AG10803 (cell line): ENCODE measurements at regions not wholly inside any gene's neighbourhood (a gene's known extent, or its start where the extent isn't known, plus 50 kb on each side); places are given as distances from the start of the nearest gene placed in this dataset.
A peak's percentile ranks its signal among the peaks of the same experiment; 100 is the strongest.

ENCODE experiments used
- DNase-seq: peaks from one replicate; pipeline ENCODE4 v3.0.0; 2010; ENCODE audit warnings: low read depth
- H3K4me3 ChIP-seq: 2 replicates; pipeline ENCODE4 v1.5.1; 2011; ENCODE audit warnings: mild to moderate bottlenecking, low read length, control low read depth
- CTCF ChIP-seq: conservative IDR thresholded peaks from 2 replicates; pipeline ENCODE4 v1.5.1; 2011; ENCODE audit warnings: mild to moderate bottlenecking, low read length, control low read depth, inconsistent platforms

- H3K4me3 ChIP-seq: no peak overlapping the region
- peak; percentile 8 for DNase-seq
- no peak for TF ChIP-seq CTCF
These were observed 320.6 kb downstream of the UACA start for GRCh38 chr15:70442616-70443321.

- no peak for TF ChIP-seq CTCF
- no peak for DNase-seq
- H3K4me3 ChIP-seq: no peak overlapping the region
These were observed 321.1 kb downstream of the UACA start for GRCh38 chr15:70442211-70442610.

- no peak for DNase-seq
- TF ChIP-seq CTCF: no peak
- H3K4me3 ChIP-seq: no peak overlapping the region
These were observed 322.8 kb downstream of the UACA start for GRCh38 chr15:70440416-70441138.

GRCh38 chr15:70439880-70440279, 323.5 kb downstream of the UACA start:
- TF ChIP-seq CTCF: no peak

GRCh38 chr15:70439304-70439877, 324.0 kb downstream of the UACA start:
- no peak for TF ChIP-seq CTCF
- no peak overlapping the region for H3K4me3 ChIP-seq
- DNase-seq: no peak

More at GRCh38 chr15:70439880-70440279, 323.5 kb downstream of the UACA start:
- DNase-seq: no peak
- no peak overlapping the region for H3K4me3 ChIP-seq

GRCh38 chr15:70438776-70439175, 324.6 kb downstream of the UACA start:
- DNase-seq: no peak
- H3K4me3 ChIP-seq: no peak overlapping the region
- TF ChIP-seq CTCF: no peak
